Panc1 (cell line): ENCODE measurements at regions not wholly inside any gene's neighbourhood (a gene's known extent, or its start where the extent isn't known, plus 50 kb on each side); places are given as distances from the start of the nearest gene placed in this dataset.

Experiments used
- ATAC-seq: fragments of 200-7000 bp; cut with Tn5 transposase; 2 replicates; pipeline ENCODE4 v1.9.1; 2020; ENCODE audit warnings: mild to moderate bottlenecking, moderate library complexity
- BruUV-seq: library from RNA; stranded (reverse); fragments of 400-500 nt; replicated peaks from 2 replicates; lab custom pipeline; 2021; lab: Mats Ljungman, UMichigan
- CTCF ChIA-PET: fragments of 300-600 bp; sonication (Branson Sonifier 250); formaldehyde crosslinking; loops from one replicate; lab custom pipeline; 2022; ENCODE audit warnings: antibody characterized with exemption; lab: Charles Lee
- POLR2A ChIA-PET: fragments of 300-600 bp; sonication (Branson Sonifier 250); formaldehyde crosslinking; loops from one replicate; lab custom pipeline; 2022; ENCODE audit warnings: antibody characterized with exemption; lab: Charles Lee
- DNase-seq: peaks from one replicate; pipeline ENCODE4 v3.0.0-alpha.2; 2010; ENCODE audit warnings: low read depth, low spot score
- H3K27ac ChIP-seq: 2 replicates; pipeline ENCODE4 v1.5.1; 2011; ENCODE audit warnings: mild to moderate bottlenecking, low read length, inconsistent platforms
- H3K27me3 ChIP-seq: fragments of 200-500 bp; sonication (Bioruptor generic); 2 replicates; pipeline ENCODE4 v1.6.0; 2014; ENCODE audit warnings: low read length, inconsistent platforms; ENCODE audit not compliant: control insufficient read depth, insufficient read depth
- H3K36me3 ChIP-seq: fragments of 200-500 bp; sonication (Bioruptor generic); 2 replicates; pipeline ENCODE4 v1.5.1; 2014; ENCODE audit warnings: inconsistent platforms, mild to moderate bottlenecking, low read length, moderate library complexity; ENCODE audit not compliant: control insufficient read depth, insufficient read depth
- H3K4me1 ChIP-seq: 2 replicates; pipeline ENCODE4 v1.5.1; 2011; ENCODE audit warnings: inconsistent platforms, mild to moderate bottlenecking, low read length, moderate library complexity; ENCODE audit not compliant: control insufficient read depth, insufficient read depth
- H3K4me3 ChIP-seq, 2 experiments: 2 replicates each; pipeline ENCODE4 v1.5.1; 2011 to 2012; ENCODE audit warnings: low read depth in 2 of 2, low read length in 2 of 2, mild to moderate bottlenecking in 2 of 2, inconsistent platforms in 1 of 2, moderate library complexity in 1 of 2
- H3K9me3 ChIP-seq: fragments of 200-500 bp; sonication (Bioruptor generic); 2 replicates; pipeline ENCODE4 v1.5.1; 2014; ENCODE audit warnings: low read depth, mild to moderate bottlenecking, inconsistent platforms, low read length, moderate library complexity; ENCODE audit not compliant: control insufficient read depth, insufficient read depth
- POLR2AphosphoS5 ChIP-seq: IDR thresholded peaks from 2 replicates; pipeline ENCODE4 v1.6.1; 2012; ENCODE audit warnings: mild to moderate bottlenecking, low read depth, low read length, moderate library complexity
- SIN3A ChIP-seq: IDR thresholded peaks from 2 replicates; pipeline ENCODE4 v1.6.1; 2012; ENCODE audit warnings: low read depth, mild to moderate bottlenecking, low read length, moderate library complexity, borderline replicate concordance; ENCODE audit not compliant: insufficient read depth
- TCF7L2 ChIP-seq: IDR thresholded peaks from 2 replicates; pipeline ENCODE4 v1.6.1; 2011; ENCODE audit warnings: mild to moderate bottlenecking, low read depth, low read length, inconsistent platforms
- in situ Hi-C: cut with HindIII; loops from 2 replicates; pipeline ENCODE4 v1.10.0; 2016; ENCODE audit warnings: low sequenced_read_pairs, low pct_unique_long_range_greater_than_20kb
- intact Hi-C: fragments of 100-400 bp; cut with micrococcal nuclease; formaldehyde crosslinking; loops from one replicate; pipeline ENCODE4 v1.10.0; 2022; ENCODE audit not compliant: unreplicated experiment
- TF ChIP-seq, protein P1 (sequence below), 2 experiments: IDR thresholded peaks; 2 replicates each; pipeline ENCODE4 v1.6.1; 2011 to 2012; ENCODE audit warnings: low read depth in 2 of 2, control low read depth in 1 of 2, low read length in 1 of 2, mild to moderate bottlenecking in 1 of 2, moderate library complexity in 1 of 2; ENCODE audit not compliant: insufficient read depth in 1 of 2
- TF ChIP-seq, protein P2 (sequence below): fragments of 450-650 bp; IDR thresholded peaks from 2 replicates; pipeline ENCODE4 v1.5.1; 2017; ENCODE audit warnings: mild to moderate bottlenecking

DNA sequence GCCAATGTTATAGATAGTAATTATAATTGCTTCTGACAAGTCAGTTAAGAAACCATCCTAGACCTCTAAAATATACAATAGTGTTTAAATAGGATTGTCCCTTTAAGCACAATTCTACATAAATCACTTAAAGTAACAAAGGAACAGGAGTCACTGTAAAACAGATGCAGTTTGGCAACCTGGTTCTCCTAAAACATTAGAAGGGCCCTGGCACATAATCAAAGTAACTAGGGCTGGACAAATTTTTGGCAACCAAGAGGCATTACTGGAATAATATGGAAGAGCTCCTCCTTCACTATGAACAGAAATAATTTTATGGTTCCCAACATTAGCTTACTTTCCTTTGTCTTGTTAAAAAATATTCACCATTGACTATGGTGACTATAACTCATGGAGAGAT, 75.0 kb upstream of the CCDC160 start:
- Histone ChIP-seq H3K27me3 (no peaks in the 10 kb centered on the region), H3K9me3 (no peaks in the 10 kb centered on the region), H3K4me1 (no peaks in the 10 kb centered on the region), H3K4me3 (no peak overlapping the region), H3K36me3 (no peaks in the 10 kb centered on the region), H3K27ac (no peak overlapping the region)
- in situ Hi-C loops (no loop called here), intact Hi-C loops (no loop called here)
- DNase-seq (no peak), ATAC-seq (no peak)
- BruUV-seq: no TSS peak
- ChIA-PET POLR2A (no interaction called here), CTCF (no interaction called here)
- TF ChIP-seq, protein P1, sequence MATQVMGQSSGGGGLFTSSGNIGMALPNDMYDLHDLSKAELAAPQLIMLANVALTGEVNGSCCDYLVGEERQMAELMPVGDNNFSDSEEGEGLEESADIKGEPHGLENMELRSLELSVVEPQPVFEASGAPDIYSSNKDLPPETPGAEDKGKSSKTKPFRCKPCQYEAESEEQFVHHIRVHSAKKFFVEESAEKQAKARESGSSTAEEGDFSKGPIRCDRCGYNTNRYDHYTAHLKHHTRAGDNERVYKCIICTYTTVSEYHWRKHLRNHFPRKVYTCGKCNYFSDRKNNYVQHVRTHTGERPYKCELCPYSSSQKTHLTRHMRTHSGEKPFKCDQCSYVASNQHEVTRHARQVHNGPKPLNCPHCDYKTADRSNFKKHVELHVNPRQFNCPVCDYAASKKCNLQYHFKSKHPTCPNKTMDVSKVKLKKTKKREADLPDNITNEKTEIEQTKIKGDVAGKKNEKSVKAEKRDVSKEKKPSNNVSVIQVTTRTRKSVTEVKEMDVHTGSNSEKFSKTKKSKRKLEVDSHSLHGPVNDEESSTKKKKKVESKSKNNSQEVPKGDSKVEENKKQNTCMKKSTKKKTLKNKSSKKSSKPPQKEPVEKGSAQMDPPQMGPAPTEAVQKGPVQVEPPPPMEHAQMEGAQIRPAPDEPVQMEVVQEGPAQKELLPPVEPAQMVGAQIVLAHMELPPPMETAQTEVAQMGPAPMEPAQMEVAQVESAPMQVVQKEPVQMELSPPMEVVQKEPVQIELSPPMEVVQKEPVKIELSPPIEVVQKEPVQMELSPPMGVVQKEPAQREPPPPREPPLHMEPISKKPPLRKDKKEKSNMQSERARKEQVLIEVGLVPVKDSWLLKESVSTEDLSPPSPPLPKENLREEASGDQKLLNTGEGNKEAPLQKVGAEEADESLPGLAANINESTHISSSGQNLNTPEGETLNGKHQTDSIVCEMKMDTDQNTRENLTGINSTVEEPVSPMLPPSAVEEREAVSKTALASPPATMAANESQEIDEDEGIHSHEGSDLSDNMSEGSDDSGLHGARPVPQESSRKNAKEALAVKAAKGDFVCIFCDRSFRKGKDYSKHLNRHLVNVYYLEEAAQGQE (IDR thresholded peaks at IDR 0.05; ENCODE audit: insufficient read depth in 1 of 2, low read depth in 2 of 2, low read length in 1 of 2): no peak

DNA sequence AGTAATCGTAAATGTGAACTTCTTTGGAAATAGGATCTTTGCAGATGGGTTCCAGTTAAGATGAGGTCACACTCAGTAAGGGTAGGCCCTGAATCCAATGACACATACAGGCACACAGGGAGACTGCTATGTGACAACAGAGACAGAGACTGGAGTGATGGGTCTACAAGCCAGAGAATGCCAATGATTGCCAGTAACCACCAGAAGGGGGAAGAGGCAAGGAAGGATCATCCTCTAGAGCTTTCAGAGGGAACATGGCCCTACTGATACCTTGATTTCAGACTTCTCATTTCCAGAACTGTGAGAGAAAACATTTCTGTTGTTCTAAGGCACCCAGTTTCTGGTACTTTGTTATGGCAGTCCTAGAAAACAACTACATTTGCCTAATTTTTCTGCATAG, 73.1 kb upstream of the CCDC160 start:
- in situ Hi-C loops (no loop called here), intact Hi-C loops (no loop called here)
- no peak for DNase-seq
- no peaks in the 10 kb centered on the region for H3K4me1 ChIP-seq
- H3K36me3 ChIP-seq: no peaks in the 10 kb centered on the region
- H3K27ac ChIP-seq: no peak overlapping the region
- no peaks in the 10 kb centered on the region for H3K9me3 ChIP-seq
- ChIA-PET POLR2A (no interaction called here), CTCF (no interaction called here)
- no TSS peak for BruUV-seq
- TF ChIP-seq, protein P1 (IDR thresholded peaks at IDR 0.05; ENCODE audit: insufficient read depth in 1 of 2, low read depth in 2 of 2, low read length in 1 of 2): no peak
- TF ChIP-seq TCF7L2 (no peak), SIN3A (no peak), POLR2AphosphoS5 (no peak)
- TF ChIP-seq, protein P2, sequence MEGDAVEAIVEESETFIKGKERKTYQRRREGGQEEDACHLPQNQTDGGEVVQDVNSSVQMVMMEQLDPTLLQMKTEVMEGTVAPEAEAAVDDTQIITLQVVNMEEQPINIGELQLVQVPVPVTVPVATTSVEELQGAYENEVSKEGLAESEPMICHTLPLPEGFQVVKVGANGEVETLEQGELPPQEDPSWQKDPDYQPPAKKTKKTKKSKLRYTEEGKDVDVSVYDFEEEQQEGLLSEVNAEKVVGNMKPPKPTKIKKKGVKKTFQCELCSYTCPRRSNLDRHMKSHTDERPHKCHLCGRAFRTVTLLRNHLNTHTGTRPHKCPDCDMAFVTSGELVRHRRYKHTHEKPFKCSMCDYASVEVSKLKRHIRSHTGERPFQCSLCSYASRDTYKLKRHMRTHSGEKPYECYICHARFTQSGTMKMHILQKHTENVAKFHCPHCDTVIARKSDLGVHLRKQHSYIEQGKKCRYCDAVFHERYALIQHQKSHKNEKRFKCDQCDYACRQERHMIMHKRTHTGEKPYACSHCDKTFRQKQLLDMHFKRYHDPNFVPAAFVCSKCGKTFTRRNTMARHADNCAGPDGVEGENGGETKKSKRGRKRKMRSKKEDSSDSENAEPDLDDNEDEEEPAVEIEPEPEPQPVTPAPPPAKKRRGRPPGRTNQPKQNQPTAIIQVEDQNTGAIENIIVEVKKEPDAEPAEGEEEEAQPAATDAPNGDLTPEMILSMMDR: no peak
- ATAC-seq: no peak
- no peaks in the 10 kb centered on the region; the same call in 1 of the 2 replicates for H3K27me3 ChIP-seq
- H3K4me3 ChIP-seq: no peak overlapping the region
